Endothelial cell of umbilical vein (primary cell): ENCODE measurements at regions not wholly inside any gene's neighbourhood (a gene's known extent, or its start where the extent isn't known, plus 50 kb on each side); places are given as distances from the start of the nearest gene placed in this dataset.

Experiments
- BruUV-seq: library from RNA; stranded (reverse); fragments of 400-500 nt; replicated peaks from 2 replicates; lab custom pipeline; 2021; lab: Mats Ljungman, UMichigan
- CTCF ChIA-PET: fragments of 300-600, 350-600 bp; sonication (Branson Sonifier 250); formaldehyde crosslinking; loops from one replicate; lab custom pipeline; 2021; ENCODE audit warnings: antibody characterized with exemption, inconsistent platforms; lab: Charles Lee
- POLR2A ChIA-PET: fragments of 300-600, 350-600 bp; sonication (Branson Sonifier 250); formaldehyde crosslinking; loops from one replicate; lab custom pipeline; 2021; ENCODE audit warnings: antibody characterized with exemption, inconsistent platforms; lab: Charles Lee
- DNase-seq: peaks from one replicate; pipeline ENCODE4 v3.0.0-alpha.2; 2011; ENCODE audit warnings: low read depth, low spot score
- FAIRE-seq: peaks from 2 replicates; lab custom pipeline; 2011; peaks lifted over from hg19 to GRCh38; lab: Jason Lieb, UNC
- H2AFZ ChIP-seq: 2 replicates; pipeline ENCODE4 v1.6.0; 2012; ENCODE audit warnings: low read depth, low read length, control low read depth, inconsistent platforms
- H3K27ac ChIP-seq: 2 replicates; pipeline ENCODE4 v1.5.1; 2011; ENCODE audit warnings: low read depth, mild to moderate bottlenecking, control low read depth, low read length, moderate library complexity; ENCODE audit not compliant: insufficient read depth
- H3K27me3 ChIP-seq, 2 experiments: 2 replicates each; pipeline versions ENCODE4 v1.6.0 to v1.6.1; 2011; ENCODE audit warnings: low read length in 2 of 2, mixed read lengths in 1 of 2; ENCODE audit not compliant: control insufficient read depth in 2 of 2, insufficient read depth in 2 of 2
- H3K36me3 ChIP-seq, 2 experiments: 2 replicates in 1 of 2; 3 replicates in 1 of 2; pipeline ENCODE4 v1.5.1; 2011; ENCODE audit warnings: low read length in 2 of 2, mild to moderate bottlenecking in 1 of 2, moderate library complexity in 1 of 2; ENCODE audit not compliant: control insufficient read depth in 2 of 2, insufficient read depth in 2 of 2; ENCODE audit errors: extremely low read depth in 1 of 2
- H3K4me1 ChIP-seq: 3 replicates; pipeline ENCODE4 v1.5.1; 2011; ENCODE audit warnings: mild to moderate bottlenecking, low read length; ENCODE audit not compliant: control insufficient read depth, insufficient read depth; ENCODE audit errors: extremely low read depth
- H3K4me2 ChIP-seq: 2 replicates; pipeline ENCODE4 v1.6.1; 2011; ENCODE audit warnings: low read length, control low read depth, mixed read lengths; ENCODE audit not compliant: insufficient read depth
- H3K4me3 ChIP-seq, 3 experiments: fragments of 200-600 bp in 1 of 3; sonication (generic), shearing (Covaris generic) in 1 of 3; replicated peaks in 1 of 3; 2 replicates each; pipeline ENCODE4 v1.5.1; 2011 to 2016; ENCODE audit warnings: control low read depth in 3 of 3, low read length in 3 of 3, mild to moderate bottlenecking in 2 of 3, inconsistent platforms in 1 of 3, low read depth in 1 of 3, moderate library complexity in 1 of 3; ENCODE audit not compliant: insufficient read depth in 1 of 3
- H3K79me2 ChIP-seq: 2 replicates; pipeline ENCODE4 v1.6.0; 2012; ENCODE audit warnings: low read length, inconsistent platforms; ENCODE audit not compliant: control insufficient read depth, insufficient read depth
- H3K9ac ChIP-seq: replicated peaks from 2 replicates; pipeline ENCODE3; 2011; ENCODE audit warnings: low read length, control low read depth; ENCODE audit not compliant: insufficient read depth; ENCODE audit errors: extremely low read depth
- H3K9me1 ChIP-seq: replicated peaks from 3 replicates; pipeline ENCODE4 v1.6.0; 2011; ENCODE audit warnings: mild to moderate bottlenecking, low read length; ENCODE audit not compliant: control insufficient read depth, insufficient read depth; ENCODE audit errors: extremely low read depth
- H3K9me3 ChIP-seq: replicated peaks from 2 replicates; pipeline ENCODE4 v1.5.1; 2012; ENCODE audit warnings: low read length, inconsistent platforms; ENCODE audit not compliant: control insufficient read depth, insufficient read depth
- H4K20me1 ChIP-seq: replicated peaks from 2 replicates; pipeline ENCODE3; 2011; ENCODE audit warnings: mild to moderate bottlenecking, low read length; ENCODE audit not compliant: control insufficient read depth, insufficient read depth; ENCODE audit errors: extremely low read depth
- EZH2 ChIP-seq: IDR thresholded peaks from 2 replicates; pipeline ENCODE4 v1.6.1; 2012; ENCODE audit warnings: borderline replicate concordance, low read depth, mild to moderate bottlenecking, moderate library complexity, low read length, inconsistent platforms; ENCODE audit not compliant: severe bottlenecking
- FOS ChIP-seq: IDR thresholded peaks from 2 replicates; pipeline ENCODE4 v1.6.1; 2011; ENCODE audit warnings: mild to moderate bottlenecking, low read length, moderate library complexity, borderline replicate concordance; ENCODE audit not compliant: insufficient read depth
- GATA2 ChIP-seq: IDR thresholded peaks from 2 replicates; pipeline ENCODE4 v1.7.0; 2011; ENCODE audit warnings: low read depth, mild to moderate bottlenecking, moderate library complexity, mixed read lengths, low read length; ENCODE audit not compliant: insufficient read length, insufficient read depth
- JUN ChIP-seq: IDR thresholded peaks from 2 replicates; pipeline ENCODE4 v1.6.1; 2011; ENCODE audit warnings: borderline replicate concordance, low read depth; ENCODE audit not compliant: insufficient read length, insufficient read depth
- MYC ChIP-seq: IDR thresholded peaks from one replicate; pipeline ENCODE4 v1.6.1; 2011; ENCODE audit warnings: mild to moderate bottlenecking, low read depth, low read length
- POLR2A ChIP-seq: IDR thresholded peaks from 2 replicates; pipeline ENCODE4 v1.6.1; 2012; ENCODE audit warnings: low read depth, mild to moderate bottlenecking, control low read depth, low read length
- POLR2AphosphoS5 ChIP-seq: IDR thresholded peaks from 2 replicates; pipeline ENCODE4 v1.6.1; 2012; ENCODE audit warnings: low read depth, mild to moderate bottlenecking, control low read depth, low read length, moderate library complexity; ENCODE audit not compliant: insufficient read depth
- dilution Hi-C: fragments of 300-500 bp; cut with MboI; formaldehyde crosslinking; loops from one replicate; pipeline ENCODE4 v1.15.0; 2019; ENCODE audit warnings: low sequenced_read_pairs; ENCODE audit not compliant: extremely low pct_ligation_motif_present
- intact Hi-C: fragments of 100-400 bp; cut with micrococcal nuclease; formaldehyde crosslinking; loops from one replicate; pipeline ENCODE4 v1.10.0; 2022
- TF ChIP-seq, protein P1 (sequence below): IDR thresholded peaks from 2 replicates; pipeline ENCODE4 v1.6.1; 2011; ENCODE audit not compliant: insufficient read depth, insufficient read length
- TF ChIP-seq, protein P2 (sequence below), 2 donors: IDR thresholded peaks; 1 replicate in 1 of 2; 2 replicates in 1 of 2; pipeline ENCODE4 v1.5.1; 2011; ENCODE audit warnings: low read length in 2 of 2, mild to moderate bottlenecking in 2 of 2, moderate library complexity in 2 of 2, control low read depth in 1 of 2, inconsistent platforms in 1 of 2, low read depth in 1 of 2; ENCODE audit not compliant: insufficient read depth in 1 of 2; ENCODE audit errors: extremely low read depth in 1 of 2

DNA sequence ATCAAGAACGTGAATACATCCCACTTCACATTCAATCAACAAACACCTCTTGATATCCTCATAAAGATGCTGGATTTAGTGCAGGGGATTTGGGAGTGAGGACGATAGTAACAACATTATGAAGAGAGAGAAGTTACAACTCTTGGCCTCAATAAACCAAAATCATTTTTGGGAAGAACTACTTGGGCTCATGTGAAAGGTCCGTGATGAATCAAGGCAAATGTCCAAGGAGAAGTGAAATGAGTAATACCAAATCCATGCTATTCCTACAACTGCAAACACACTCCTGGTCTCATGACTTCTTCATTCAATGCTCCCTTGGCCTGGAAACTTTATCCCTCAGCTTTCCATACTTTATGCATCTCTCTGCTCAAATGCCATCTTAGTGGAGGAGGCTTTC, 162.0 kb upstream of the LMNTD1 start:
- Histone ChIP-seq H3K9ac (no peak overlapping the region), H3K27me3 (no peaks in the 10 kb centered on the region), H3K4me3 (no peak overlapping the region), H3K4me2 (no peak overlapping the region), H3K27ac (no peak overlapping the region), H3K9me3 (no peaks in the 10 kb centered on the region), H3K36me3 (no peaks in the 10 kb centered on the region), H3K79me2 (no peaks in the 10 kb centered on the region), H2AFZ (no peak overlapping the region), H3K9me1 (no peaks in the 10 kb centered on the region), H3K4me1 (peaks cover 14% of the 10 kb centered on the region), H4K20me1 (no peaks in the 10 kb centered on the region)
- ChIA-PET POLR2A (no interaction called here), CTCF (no interaction called here)
- FAIRE-seq (no peak), DNase-seq (no peak)
- no TSS peak for BruUV-seq
- intact Hi-C loops (no loop called here), dilution Hi-C loops (no loop called here)
- TF ChIP-seq POLR2AphosphoS5 = no peak
- no peak for TF ChIP-seq GATA2
- TF ChIP-seq FOS = no peak
- TF ChIP-seq, protein P1, sequence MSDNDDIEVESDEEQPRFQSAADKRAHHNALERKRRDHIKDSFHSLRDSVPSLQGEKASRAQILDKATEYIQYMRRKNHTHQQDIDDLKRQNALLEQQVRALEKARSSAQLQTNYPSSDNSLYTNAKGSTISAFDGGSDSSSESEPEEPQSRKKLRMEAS = no peak
- TF ChIP-seq MYC = no peak
- TF ChIP-seq POLR2A = no peak
- TF ChIP-seq JUN = no peak
- TF ChIP-seq, protein P2, sequence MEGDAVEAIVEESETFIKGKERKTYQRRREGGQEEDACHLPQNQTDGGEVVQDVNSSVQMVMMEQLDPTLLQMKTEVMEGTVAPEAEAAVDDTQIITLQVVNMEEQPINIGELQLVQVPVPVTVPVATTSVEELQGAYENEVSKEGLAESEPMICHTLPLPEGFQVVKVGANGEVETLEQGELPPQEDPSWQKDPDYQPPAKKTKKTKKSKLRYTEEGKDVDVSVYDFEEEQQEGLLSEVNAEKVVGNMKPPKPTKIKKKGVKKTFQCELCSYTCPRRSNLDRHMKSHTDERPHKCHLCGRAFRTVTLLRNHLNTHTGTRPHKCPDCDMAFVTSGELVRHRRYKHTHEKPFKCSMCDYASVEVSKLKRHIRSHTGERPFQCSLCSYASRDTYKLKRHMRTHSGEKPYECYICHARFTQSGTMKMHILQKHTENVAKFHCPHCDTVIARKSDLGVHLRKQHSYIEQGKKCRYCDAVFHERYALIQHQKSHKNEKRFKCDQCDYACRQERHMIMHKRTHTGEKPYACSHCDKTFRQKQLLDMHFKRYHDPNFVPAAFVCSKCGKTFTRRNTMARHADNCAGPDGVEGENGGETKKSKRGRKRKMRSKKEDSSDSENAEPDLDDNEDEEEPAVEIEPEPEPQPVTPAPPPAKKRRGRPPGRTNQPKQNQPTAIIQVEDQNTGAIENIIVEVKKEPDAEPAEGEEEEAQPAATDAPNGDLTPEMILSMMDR (IDR thresholded peaks at IDR 0.05; ENCODE audit: extremely low read depth in 1 of 2, insufficient read depth in 1 of 2, low read depth in 1 of 2, low read length in 2 of 2) = no peak
- TF ChIP-seq EZH2 = no peak
